ENCODE measurements at regions not wholly inside any gene's neighbourhood (a gene's known extent, or its start where the extent isn't known, plus 50 kb on each side); places are given as distances from the start of the nearest gene placed in this dataset.

- TF ChIP-seq USF1 (CRISPR knock-in tag; IDR thresholded peaks at IDR 0.05) (no peak), CDX4 (CRISPR knock-in tag; IDR thresholded peaks at IDR 0.05; ENCODE audit: borderline replicate concordance) (no peak), MXD4 (CRISPR knock-in tag; IDR thresholded peaks at IDR 0.05; ENCODE audit: borderline replicate concordance) (no peak)
Measured at GRCh38 chr13:111528513-111528912, 208.1 kb downstream of the TEX29 start (continued).

GRCh38 chr13:111530137-111530870 lies 209.9 kb downstream of the TEX29 start:
- H3K27ac Mint-ChIP-seq = no peak overlapping the region
- no peak for DNase-seq (ENCODE audit: low spot score)
- TF ChIP-seq ZNF263 (CRISPR knock-in tag; IDR thresholded peaks at IDR 0.05; ENCODE audit: low read depth) = peak; percentile 57; the same call in 1 of the 2 replicates
- no peak for TF ChIP-seq TEAD4 (CRISPR knock-in tag; IDR thresholded peaks at IDR 0.05)
- 0 out of 2 replicates have a peak, but pooled peaks cover 3% of the 10 kb centered on the region for H3K9me3 Mint-ChIP-seq
- H3K27me3 Mint-ChIP-seq (ENCODE audit: low read depth) = peaks cover 57% of the 10 kb centered on the region
- CTCF ChIA-PET = interaction anchor here (0.6 to 1.5 kb wide), 7 partner anchors 12 to 1842 kb away, joined by 3 to 16 read pairs (median 4); no protein-coding TSS in a partner anchor
- H3K36me3 Mint-ChIP-seq = no peaks in the 10 kb centered on the region
- no peak for ATAC-seq
- POLR2A ChIA-PET = no interaction called here
- peaks cover 60% of the 10 kb centered on the region for H3K4me1 Mint-ChIP-seq
- peak overlapping the region; percentile 29; the same call in 1 of the 2 replicates for H3K4me3 Mint-ChIP-seq

GRCh38 chr13:111531505-111531904 lies 211.1 kb downstream of the TEX29 start:
- peaks cover 72% of the 10 kb centered on the region for H3K4me1 Mint-ChIP-seq
- H3K27me3 Mint-ChIP-seq (ENCODE audit: low read depth) = peaks cover 69% of the 10 kb centered on the region
- DNase-seq (ENCODE audit: low spot score) (no peak), ATAC-seq (no peak)
- POLR2A ChIA-PET = interaction anchor here (0.5 kb wide), 1 partner anchor 91 kb away, joined by 5 read pairs; no protein-coding TSS in a partner anchor
- peak overlapping the region; percentile 48; the same call in 1 of the 2 replicates for H3K4me3 Mint-ChIP-seq
- 0 out of 2 replicates have a peak, but pooled peaks cover 3% of the 10 kb centered on the region for H3K9me3 Mint-ChIP-seq
- H3K27ac Mint-ChIP-seq = no peak overlapping the region
- CTCF ChIA-PET = interaction anchor here (1.4 kb wide), 2 partner anchors 13 to 26 kb away, joined by 4 to 16 read pairs; no protein-coding TSS in a partner anchor
- H3K36me3 Mint-ChIP-seq = no peaks in the 10 kb centered on the region
- TF ChIP-seq ZNF425 (CRISPR knock-in tag; conservative IDR thresholded peaks at IDR 0.05) (no peak), JUN (CRISPR knock-in tag; IDR thresholded peaks at IDR 0.05) (no peak), ZNF396 (CRISPR knock-in tag; IDR thresholded peaks at IDR 0.05; ENCODE audit: borderline replicate concordance) (no peak), ZNF281 (CRISPR knock-in tag; IDR thresholded peaks at IDR 0.05) (no peak), ZNF416 (CRISPR knock-in tag; IDR thresholded peaks at IDR 0.05) (no peak), ATF2 (CRISPR knock-in tag; IDR thresholded peaks at IDR 0.05; ENCODE audit: borderline replicate concordance, low read depth) (no peak), AR (CRISPR knock-in tag; IDR thresholded peaks at IDR 0.05) (no peak), ERG (CRISPR knock-in tag; IDR thresholded peaks at IDR 0.05) (no peak), SOX15 (CRISPR knock-in tag; IDR thresholded peaks at IDR 0.05) (no peak), FOXP4 (CRISPR knock-in tag; IDR thresholded peaks at IDR 0.05) (no peak)

Measured in WTC11 (cell line).